WTC11 (cell line): ENCODE measurements at regions not wholly inside any gene's neighbourhood (a gene's known extent, or its start where the extent isn't known, plus 50 kb on each side); places are given as distances from the start of the nearest gene placed in this dataset.

Source experiments
- ATAC-seq: fragments of 200-7000 bp; cut with Tn5 transposase; 2 replicates; pipeline ENCODE4 v1.10.0; 2021; ENCODE audit warnings: mild to moderate bottlenecking, moderate library complexity
- CTCF ChIA-PET: fragments of 300-600 bp; sonication (Branson Sonifier 250); formaldehyde crosslinking; loops from one replicate; lab custom pipeline; 2021; ENCODE audit warnings: antibody characterized with exemption; lab: Charles Lee
- POLR2A ChIA-PET: fragments of 350-600 bp; sonication (Branson Sonifier 250); formaldehyde crosslinking; loops from one replicate; lab custom pipeline; 2021; ENCODE audit warnings: antibody characterized with exemption; lab: Charles Lee
- DNase-seq: peaks from one replicate; pipeline ENCODE4 v3.0.0; 2021; ENCODE audit warnings: low spot score
- H3K27ac Mint-ChIP-seq: 2 replicates; pipeline ENCODE4 v1.8.0; 2021; ENCODE audit warnings: mixed read lengths
- H3K27me3 Mint-ChIP-seq: 2 replicates; pipeline ENCODE4 v1.8.0; 2021; ENCODE audit warnings: low read depth, mild to moderate bottlenecking, moderate library complexity, mixed read lengths
- H3K36me3 Mint-ChIP-seq: 2 replicates; pipeline ENCODE4 v1.8.0; 2021; ENCODE audit warnings: mixed read lengths
- H3K4me1 Mint-ChIP-seq: 2 replicates; pipeline ENCODE4 v1.8.0; 2022; ENCODE audit warnings: mixed read lengths
- H3K4me3 Mint-ChIP-seq: 2 replicates; pipeline ENCODE4 v1.8.0; 2021; ENCODE audit warnings: mild to moderate bottlenecking, moderate library complexity, mixed read lengths
- H3K9me3 Mint-ChIP-seq: 2 replicates; pipeline ENCODE4 v1.8.0; 2021; ENCODE audit warnings: mixed read lengths
- ATF3 ChIP-seq: sonication (generic); formaldehyde crosslinking; conservative IDR thresholded peaks from 2 replicates; pipeline ENCODE4 v1.8.1; 2022; ENCODE audit warnings: mild to moderate bottlenecking, missing genetic modification reagents
- E2F5 ChIP-seq: sonication (generic); formaldehyde crosslinking; IDR thresholded peaks from 2 replicates; pipeline ENCODE4 v1.8.1; 2022; ENCODE audit warnings: mild to moderate bottlenecking, moderate library complexity, missing genetic modification reagents
- HMGA2 ChIP-seq: fragments of 250-450 bp; sonication (Bioruptor Pico); IDR thresholded peaks from 2 replicates; pipeline ENCODE4 v1.4.0; 2021; ENCODE audit warnings: mild to moderate bottlenecking, moderate library complexity
- HMGXB4 ChIP-seq: sonication (generic); formaldehyde crosslinking; IDR thresholded peaks from 2 replicates; pipeline ENCODE4 v1.8.1; 2023; ENCODE audit warnings: mild to moderate bottlenecking, moderate library complexity, missing genetic modification reagents
- IRF1 ChIP-seq: sonication (generic); formaldehyde crosslinking; IDR thresholded peaks from 2 replicates; pipeline ENCODE4 v1.8.0; 2023; ENCODE audit warnings: missing genetic modification reagents
- MAX ChIP-seq: sonication (generic); formaldehyde crosslinking; IDR thresholded peaks from 2 replicates; pipeline ENCODE4 v1.8.0; 2022; ENCODE audit warnings: mild to moderate bottlenecking, missing genetic modification reagents
- MXD4 ChIP-seq: fragments of 250-450 bp; sonication (Bioruptor Pico); IDR thresholded peaks from 2 replicates; pipeline ENCODE4 v1.8.0; 2021; ENCODE audit warnings: mild to moderate bottlenecking, moderate library complexity, borderline replicate concordance
- NFATC4 ChIP-seq: fragments of 250-450 bp; sonication (Bioruptor Pico); IDR thresholded peaks from 2 replicates; pipeline ENCODE4 v1.9.0; 2021; ENCODE audit warnings: mild to moderate bottlenecking
- NFE2L1 ChIP-seq: sonication (generic); formaldehyde crosslinking; IDR thresholded peaks from 2 replicates; pipeline ENCODE4 v1.8.1; 2023; ENCODE audit warnings: missing genetic modification reagents
- NR1H2 ChIP-seq: sonication (generic); formaldehyde crosslinking; IDR thresholded peaks from 2 replicates; pipeline ENCODE4 v1.9.0; 2021; ENCODE audit warnings: mild to moderate bottlenecking, moderate library complexity, missing genetic modification reagents
- RELA ChIP-seq: sonication (generic); formaldehyde crosslinking; IDR thresholded peaks from 2 replicates; pipeline ENCODE4 v1.8.1; 2022; ENCODE audit warnings: missing genetic modification reagents, mild to moderate bottlenecking, borderline replicate concordance
- SOX15 ChIP-seq: fragments of 250-450 bp; sonication (Bioruptor Pico); IDR thresholded peaks from 2 replicates; pipeline ENCODE4 v1.9.0; 2021; ENCODE audit warnings: mild to moderate bottlenecking
- USF2 ChIP-seq: sonication (generic); formaldehyde crosslinking; IDR thresholded peaks from 2 replicates; pipeline ENCODE4 v1.8.1; 2023; ENCODE audit warnings: mild to moderate bottlenecking, missing genetic modification reagents, moderate library complexity
- ZBTB21 ChIP-seq: sonication (generic); formaldehyde crosslinking; IDR thresholded peaks from 2 replicates; pipeline ENCODE4 v1.8.1; 2023; ENCODE audit warnings: mild to moderate bottlenecking, missing genetic modification reagents, borderline replicate concordance
- ZBTB43 ChIP-seq: sonication (generic); formaldehyde crosslinking; IDR thresholded peaks from 2 replicates; pipeline ENCODE4 v1.8.1; 2023; ENCODE audit warnings: mild to moderate bottlenecking, missing genetic modification reagents
- ZMAT4 ChIP-seq: fragments of 250-450 bp; sonication (Bioruptor Pico); IDR thresholded peaks from 2 replicates; pipeline ENCODE4 v1.9.0; 2021; ENCODE audit warnings: mild to moderate bottlenecking
- ZNF121 ChIP-seq: sonication (generic); formaldehyde crosslinking; IDR thresholded peaks from 2 replicates; pipeline ENCODE4 v1.8.0; 2023; ENCODE audit warnings: missing genetic modification reagents
- ZNF219 ChIP-seq: sonication (generic); formaldehyde crosslinking; IDR thresholded peaks from 2 replicates; pipeline ENCODE4 v1.8.0; 2023; ENCODE audit warnings: missing genetic modification reagents, mild to moderate bottlenecking, borderline replicate concordance
- ZNF263 ChIP-seq: sonication (generic); formaldehyde crosslinking; IDR thresholded peaks from 2 replicates; pipeline ENCODE4 v1.8.1; 2022; ENCODE audit warnings: low read depth, mild to moderate bottlenecking, moderate library complexity, missing genetic modification reagents
- ZNF317 ChIP-seq: sonication (generic); formaldehyde crosslinking; IDR thresholded peaks from 2 replicates; pipeline ENCODE4 v1.8.1; 2023; ENCODE audit warnings: low read depth, mild to moderate bottlenecking, moderate library complexity, missing genetic modification reagents, borderline replicate concordance
- ZNF396 ChIP-seq: fragments of 250-450 bp; sonication (Bioruptor Pico); IDR thresholded peaks from 2 replicates; pipeline ENCODE4 v1.8.0; 2021; ENCODE audit warnings: mild to moderate bottlenecking, moderate library complexity, borderline replicate concordance
- ZNF423 ChIP-seq: fragments of 250-450 bp; sonication (Bioruptor Pico); IDR thresholded peaks from 2 replicates; pipeline ENCODE4 v2.1.2; 2022; ENCODE audit warnings: mild to moderate bottlenecking, moderate library complexity
- ZNF425 ChIP-seq: fragments of 250-450 bp; sonication (Bioruptor Pico); conservative IDR thresholded peaks from 2 replicates; pipeline ENCODE4 v1.9.0; 2021; ENCODE audit warnings: mild to moderate bottlenecking
- ZNF512 ChIP-seq: sonication (generic); formaldehyde crosslinking; IDR thresholded peaks from 2 replicates; pipeline ENCODE4 v1.8.1; 2022; ENCODE audit warnings: missing genetic modification reagents, borderline replicate concordance

GRCh38 chr14:65159281-65160062 lies 57.2 kb upstream of the MAX start (continued):
- TF ChIP-seq ZNF396 (CRISPR knock-in tag) (no peak), NFE2L1 (CRISPR knock-in tag) (no peak), ATF3 (CRISPR knock-in tag) (no peak), NR1H2 (CRISPR knock-in tag) (no peak), ZNF512 (CRISPR knock-in tag) (no peak), MAX (no peak), ZNF425 (CRISPR knock-in tag) (no peak), E2F5 (CRISPR knock-in tag) (no peak), USF2 (CRISPR knock-in tag) (no peak), ZNF423 (CRISPR knock-in tag) (no peak), ZNF317 (CRISPR knock-in tag) (no peak), HMGXB4 (no peak), ZNF263 (no peak), SOX15 (CRISPR knock-in tag) (no peak), HMGA2 (CRISPR knock-in tag) (no peak)

GRCh38 chr14:65160091-65160490 lies 57.8 kb upstream of the MAX start:
- H3K36me3 Mint-ChIP-seq: no peaks in the 10 kb centered on the region
- no peak overlapping the region for H3K4me3 Mint-ChIP-seq
- no peaks in the 10 kb centered on the region for H3K9me3 Mint-ChIP-seq
- CTCF ChIA-PET: no interaction called here
- H3K27me3 Mint-ChIP-seq: no peaks in the 10 kb centered on the region
- H3K4me1 Mint-ChIP-seq: no peaks in the 10 kb centered on the region
- ATAC-seq (no peak), DNase-seq (no peak)
- no peak overlapping the region for H3K27ac Mint-ChIP-seq
- POLR2A ChIA-PET: no interaction called here
- no peak for TF ChIP-seq ZMAT4 (CRISPR knock-in tag)
- no peak for TF ChIP-seq ZBTB43 (CRISPR knock-in tag)
- TF ChIP-seq NFATC4 (CRISPR knock-in tag): no peak
- no peak for TF ChIP-seq ATF3 (CRISPR knock-in tag)
- TF ChIP-seq ZNF121 (CRISPR knock-in tag): no peak
- no peak for TF ChIP-seq MXD4 (CRISPR knock-in tag)
- TF ChIP-seq IRF1 (CRISPR knock-in tag): no peak
- no peak for TF ChIP-seq HMGA2 (CRISPR knock-in tag)
- no peak for TF ChIP-seq ZBTB21
- TF ChIP-seq RELA (CRISPR knock-in tag): no peak
- TF ChIP-seq ZNF219: no peak
